RWPE2 (cell line): ENCODE measurements at regions not wholly inside any gene's neighbourhood (a gene's known extent, or its start where the extent isn't known, plus 50 kb on each side); places are given as distances from the start of the nearest gene placed in this dataset.
A peak's percentile ranks its signal among the peaks of the same experiment; 100 is the strongest.
"Not testable (repeated sequence)": the region's sequence is repeated elsewhere in the genome, so short reads cannot be mapped to it uniquely, and the experiment has no call there.

Source experiments
- ATAC-seq: fragments of 200-7000 bp; cut with Tn5 transposase; 3 replicates; pipeline ENCODE4 v1.9.1; 2021; ENCODE audit warnings: low read depth
- DNase-seq: peaks from one replicate; pipeline ENCODE4 v3.0.0-alpha.2; 2020; ENCODE audit warnings: low spot score
- H3K27ac ChIP-seq: fragments of 450-650 bp; 2 replicates; pipeline ENCODE4 v1.5.1; 2017; ENCODE audit warnings: mild to moderate bottlenecking; ENCODE audit not compliant: poor library complexity, severe bottlenecking
- H3K27me3 ChIP-seq: fragments of 250-450 bp; sonication (Bioruptor Pico); 2 replicates; pipeline ENCODE4 v1.5.1; 2021; ENCODE audit warnings: mild to moderate bottlenecking, moderate library complexity; ENCODE audit not compliant: insufficient read depth, poor library complexity, severe bottlenecking
- H3K36me3 ChIP-seq: fragments of 250-450 bp; sonication (Bioruptor Pico); 2 replicates; pipeline ENCODE4 v1.5.1; 2020; ENCODE audit warnings: low read depth, mild to moderate bottlenecking, moderate library complexity
- H3K4me1 ChIP-seq: fragments of 250-450 bp; sonication (Bioruptor Pico); 2 replicates; pipeline ENCODE4 v1.5.1; 2021; ENCODE audit warnings: mild to moderate bottlenecking, moderate library complexity; ENCODE audit not compliant: insufficient read depth, poor library complexity, severe bottlenecking
- H3K4me3 ChIP-seq: fragments of 250-450 bp; sonication (Bioruptor Pico); 2 replicates; pipeline ENCODE4 v1.5.1; 2021; ENCODE audit warnings: mild to moderate bottlenecking, moderate library complexity; ENCODE audit not compliant: severe bottlenecking
- H3K9me3 ChIP-seq: fragments of 250-450 bp; sonication (Bioruptor Pico); 2 replicates; pipeline ENCODE4 v1.5.1; 2021; ENCODE audit warnings: mild to moderate bottlenecking, moderate library complexity; ENCODE audit not compliant: severe bottlenecking
- CTCF ChIP-seq: fragments of 450-650 bp; IDR thresholded peaks from one replicate; pipeline ENCODE4 v1.5.1; 2017; ENCODE audit warnings: mild to moderate bottlenecking, moderate library complexity; ENCODE audit not compliant: poor library complexity, severe bottlenecking

GRCh38 chr3:16075647-16076046 lies 98.8 kb upstream of the GALNT15 start:
- H3K4me1 ChIP-seq = peaks cover 26% of the 10 kb centered on the region
- no peak for TF ChIP-seq CTCF
- no peak for DNase-seq
- no peaks in the 10 kb centered on the region for H3K36me3 ChIP-seq
- H3K27ac ChIP-seq = no peak overlapping the region
- no peaks in the 10 kb centered on the region for H3K27me3 ChIP-seq
- ATAC-seq = no peak
- H3K4me3 ChIP-seq = no peak overlapping the region
- no peaks in the 10 kb centered on the region for H3K9me3 ChIP-seq

DNA sequence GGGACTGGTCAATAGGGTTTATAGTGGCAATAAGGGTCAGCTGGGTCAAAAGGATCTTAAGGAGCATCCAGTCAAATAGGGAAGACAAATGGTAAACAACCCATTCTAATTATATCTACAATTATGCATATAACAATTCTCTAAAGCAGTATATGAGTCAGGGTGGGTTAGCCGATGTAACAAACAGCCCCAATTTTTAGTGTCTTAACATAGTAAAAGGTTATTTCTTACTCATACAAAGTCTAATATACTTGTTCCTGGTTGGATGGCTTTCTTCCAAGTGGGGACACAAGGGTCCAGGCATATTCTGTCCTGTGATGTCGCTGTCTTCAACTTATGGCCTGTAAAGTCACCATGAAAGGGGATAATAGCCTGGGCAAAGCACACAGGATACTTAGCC lies 97.9 kb upstream of the GALNT15 start:
- Histone ChIP-seq H3K36me3 (no peaks in the 10 kb centered on the region), H3K27ac (no peak overlapping the region), H3K4me3 (no peak overlapping the region), H3K4me1 (peaks cover 26% of the 10 kb centered on the region), H3K27me3 (no peaks in the 10 kb centered on the region), H3K9me3 (peaks cover 3% of the 10 kb centered on the region)
- DNase-seq = no peak
- ATAC-seq = no peak
- no peak for TF ChIP-seq CTCF

- peaks cover 25% of the 10 kb centered on the region for H3K4me1 ChIP-seq
- H3K36me3 ChIP-seq, H3K27me3 ChIP-seq, DNase-seq, H3K27ac ChIP-seq, H3K4me3 ChIP-seq, ATAC-seq, H3K9me3 ChIP-seq: not testable (repeated sequence)
Observed at GRCh38 chr3:16077146-16077545, 97.3 kb upstream of the GALNT15 start.

GRCh38 chr3:16077681-16078080 lies 96.8 kb upstream of the GALNT15 start:
- peaks cover 19% of the 10 kb centered on the region for H3K4me1 ChIP-seq
- H3K36me3 ChIP-seq, H3K27me3 ChIP-seq, H3K27ac ChIP-seq, DNase-seq, H3K4me3 ChIP-seq, ATAC-seq: not testable (repeated sequence)
- H3K9me3 ChIP-seq = peaks cover 11% of the 10 kb centered on the region

DNA sequence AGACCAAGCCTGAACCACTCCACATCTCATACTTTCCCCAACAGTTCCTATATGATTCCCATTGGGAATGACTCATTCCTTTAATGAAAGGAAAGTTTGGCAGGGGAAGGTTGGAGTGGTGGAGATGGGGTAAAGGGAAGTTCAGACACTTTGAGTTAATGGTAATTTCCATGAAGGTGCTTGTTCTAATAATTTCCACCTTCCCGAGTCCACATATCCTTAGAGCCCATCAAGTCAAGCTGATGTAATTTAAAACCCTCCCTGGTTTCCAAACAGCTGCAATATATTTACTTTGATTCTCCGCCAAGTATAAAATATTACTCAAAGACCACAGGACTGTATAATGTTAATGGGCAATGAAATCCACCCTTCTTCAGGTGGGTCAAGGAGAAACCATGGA lies 95.0 kb upstream of the GALNT15 start:
- H3K9me3 ChIP-seq = peaks cover 11% of the 10 kb centered on the region
- DNase-seq (no peak), ATAC-seq (peak; percentile 84)
- no peak overlapping the region for H3K4me3 ChIP-seq
- peaks cover 8% of the 10 kb centered on the region for H3K4me1 ChIP-seq
- no peaks in the 10 kb centered on the region for H3K27me3 ChIP-seq
- no peak for TF ChIP-seq CTCF
- H3K36me3 ChIP-seq = no peaks in the 10 kb centered on the region
- peak overlapping the region; percentile 49 for H3K27ac ChIP-seq

DNA sequence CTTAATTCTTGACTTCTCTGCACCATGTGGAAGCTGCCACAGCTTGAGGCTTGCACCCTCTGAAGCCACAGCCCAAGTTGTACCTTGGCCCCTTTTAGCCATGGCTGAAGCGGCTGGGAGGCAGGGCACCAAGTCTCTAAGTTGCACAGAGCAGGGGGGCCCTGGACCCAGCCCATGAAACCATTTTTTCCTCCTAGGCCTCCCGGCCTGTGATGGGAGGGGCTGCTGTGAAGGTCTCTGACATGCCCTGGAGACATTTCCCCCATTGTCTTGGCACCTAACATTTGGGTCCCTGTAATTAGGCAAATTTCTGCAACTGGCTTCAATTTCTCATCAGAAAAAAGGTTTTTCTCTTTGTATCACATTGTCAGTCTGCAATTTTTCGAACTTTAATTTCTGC lies 92.8 kb upstream of the GALNT15 start:
- H3K9me3 ChIP-seq = peaks cover 11% of the 10 kb centered on the region
- no peaks in the 10 kb centered on the region for H3K36me3 ChIP-seq
- no peak for ATAC-seq
- no peak for DNase-seq
- peaks cover 8% of the 10 kb centered on the region for H3K4me1 ChIP-seq
- H3K27me3 ChIP-seq = no peaks in the 10 kb centered on the region
- TF ChIP-seq CTCF = no peak
- H3K4me3 ChIP-seq = no peak overlapping the region
- H3K27ac ChIP-seq = no peak overlapping the region
